ENCODE measurements at regions not wholly inside any gene's neighbourhood (a gene's known extent, or its start where the extent isn't known, plus 50 kb on each side); places are given as distances from the start of the nearest gene placed in this dataset.
"Not testable (repeated sequence)": the region's sequence is repeated elsewhere in the genome, so short reads cannot be mapped to it uniquely, and the experiment has no call there.

DNA sequence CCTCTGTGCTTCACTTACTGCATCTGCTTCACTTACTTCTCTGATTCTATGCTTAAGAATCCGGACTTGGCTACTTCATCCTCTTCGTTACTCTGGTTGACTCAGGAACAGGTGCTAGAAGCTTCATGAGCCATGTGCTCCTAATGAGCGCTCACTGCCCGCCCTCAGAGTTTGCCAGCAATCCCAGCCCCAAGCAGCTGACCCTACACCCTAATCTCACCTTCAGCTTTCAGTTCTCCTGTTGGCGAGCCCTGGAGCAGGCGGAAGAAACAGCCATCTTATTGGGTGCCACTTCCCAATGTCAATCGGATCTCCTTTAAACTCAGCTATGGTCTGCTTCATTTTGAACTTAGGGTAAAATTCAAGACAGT lies 61.3 kb downstream of the FOXA2 start:
- Histone ChIP-seq H3K27me3 (ENCODE audit: control insufficient read depth in 3 of 3, insufficient read depth in 3 of 3, low read length in 2 of 3) (peaks cover 0 to 3% (median 0%) of the 10 kb centered on the region in 3 donors), H3K4me3 (no peak overlapping the region), H3K9ac (ENCODE audit: insufficient read depth in 1 of 2, low read length in 2 of 2) (no peak overlapping the region), H3K4me1 (ENCODE audit: control insufficient read depth in 5 of 5, insufficient read depth in 5 of 5, low read length in 5 of 5) (no peaks in the 10 kb centered on the region), H3K9me3 (ENCODE audit: control insufficient read depth in 4 of 4, insufficient read depth in 3 of 4, low read length in 3 of 4) (no peaks in the 10 kb centered on the region), H3K36me3 (ENCODE audit: control insufficient read depth in 4 of 4, insufficient read depth in 4 of 4, low read length in 4 of 4) (no peaks in the 10 kb centered on the region), H3K27ac (ENCODE audit: low read depth in 1 of 2, low read length in 1 of 2) (no peak overlapping the region)
- TF ChIP-seq, protein P1, sequence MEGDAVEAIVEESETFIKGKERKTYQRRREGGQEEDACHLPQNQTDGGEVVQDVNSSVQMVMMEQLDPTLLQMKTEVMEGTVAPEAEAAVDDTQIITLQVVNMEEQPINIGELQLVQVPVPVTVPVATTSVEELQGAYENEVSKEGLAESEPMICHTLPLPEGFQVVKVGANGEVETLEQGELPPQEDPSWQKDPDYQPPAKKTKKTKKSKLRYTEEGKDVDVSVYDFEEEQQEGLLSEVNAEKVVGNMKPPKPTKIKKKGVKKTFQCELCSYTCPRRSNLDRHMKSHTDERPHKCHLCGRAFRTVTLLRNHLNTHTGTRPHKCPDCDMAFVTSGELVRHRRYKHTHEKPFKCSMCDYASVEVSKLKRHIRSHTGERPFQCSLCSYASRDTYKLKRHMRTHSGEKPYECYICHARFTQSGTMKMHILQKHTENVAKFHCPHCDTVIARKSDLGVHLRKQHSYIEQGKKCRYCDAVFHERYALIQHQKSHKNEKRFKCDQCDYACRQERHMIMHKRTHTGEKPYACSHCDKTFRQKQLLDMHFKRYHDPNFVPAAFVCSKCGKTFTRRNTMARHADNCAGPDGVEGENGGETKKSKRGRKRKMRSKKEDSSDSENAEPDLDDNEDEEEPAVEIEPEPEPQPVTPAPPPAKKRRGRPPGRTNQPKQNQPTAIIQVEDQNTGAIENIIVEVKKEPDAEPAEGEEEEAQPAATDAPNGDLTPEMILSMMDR (IDR thresholded peaks at IDR 0.05; ENCODE audit: control extremely low read depth, extremely low read depth) = no peak
- WGBS, 2 donors = 92 to 95% methylated on average over 7 of the region's 7 CpGs
- no peak for ATAC-seq (ENCODE audit: insufficient read depth, low FRiP score)
- DNase-seq = no peak

DNA sequence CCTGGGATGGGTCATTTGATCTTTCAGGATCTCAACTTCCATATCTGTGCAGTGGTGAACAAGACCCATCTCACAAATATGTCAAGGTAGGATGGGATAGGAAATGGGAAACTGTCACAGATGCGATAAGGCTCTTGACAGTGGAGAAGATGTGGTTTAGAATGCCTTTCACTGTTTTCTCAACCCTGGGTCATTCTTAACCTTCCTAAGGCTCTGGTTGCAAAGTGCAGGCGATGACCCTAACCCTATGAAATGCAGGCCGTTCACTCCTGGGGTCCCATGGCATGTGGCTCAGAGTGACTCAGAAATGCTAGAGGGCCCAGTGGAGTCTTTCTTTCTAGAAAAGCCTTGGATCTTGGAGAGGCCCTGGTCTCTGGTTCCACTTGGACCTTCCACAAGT lies 61.7 kb downstream of the FOXA2 start:
- Histone ChIP-seq H3K4me1 (ENCODE audit: control insufficient read depth in 5 of 5, insufficient read depth in 5 of 5, low read length in 5 of 5) (no peaks in the 10 kb centered on the region), H3K36me3 (ENCODE audit: control insufficient read depth in 4 of 4, insufficient read depth in 4 of 4, low read length in 4 of 4) (no peaks in the 10 kb centered on the region), H3K27me3 (ENCODE audit: control insufficient read depth in 3 of 3, insufficient read depth in 3 of 3, low read length in 2 of 3) (peaks cover 0 to 3% (median 0%) of the 10 kb centered on the region in 3 donors), H3K9ac (ENCODE audit: insufficient read depth in 1 of 2, low read length in 2 of 2) (no peak overlapping the region), H3K9me3 (ENCODE audit: control insufficient read depth in 4 of 4, insufficient read depth in 3 of 4, low read length in 3 of 4) (no peaks in the 10 kb centered on the region), H3K4me3 (no peak overlapping the region), H3K27ac (ENCODE audit: low read depth in 1 of 2, low read length in 1 of 2) (no peak overlapping the region)
- TF ChIP-seq, protein P1 (IDR thresholded peaks at IDR 0.05; ENCODE audit: control extremely low read depth, extremely low read depth) = no peak
- ATAC-seq (ENCODE audit: insufficient read depth, low FRiP score) = no peak
- WGBS, 2 donors = 94 to 98% methylated on average over 3 of the region's 3 CpGs
- no peak for DNase-seq

DNA sequence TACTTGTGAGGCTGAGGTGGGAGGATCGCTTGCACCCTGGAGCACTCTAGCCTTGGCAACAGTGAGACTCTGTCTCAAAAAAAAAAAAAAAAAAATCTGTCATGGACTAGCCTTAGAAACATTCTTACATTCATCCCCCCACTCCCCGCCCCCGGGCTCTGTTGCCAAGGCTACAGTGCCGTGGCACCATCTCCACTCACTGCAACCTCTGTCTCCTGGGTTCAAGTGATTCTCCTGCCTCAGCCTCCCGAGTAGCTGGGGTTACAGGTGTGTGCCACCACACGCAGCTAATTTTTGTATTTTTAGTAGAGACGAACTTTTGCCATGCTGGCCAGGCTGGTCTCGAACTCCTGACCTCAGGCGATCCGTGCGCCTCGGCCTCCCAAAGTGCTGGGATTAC lies 62.4 kb downstream of the FOXA2 start:
- not testable (repeated sequence) for H3K9me3 ChIP-seq (ENCODE audit: control insufficient read depth in 4 of 4, insufficient read depth in 3 of 4, low read length in 3 of 4); H3K4me3 ChIP-seq; ATAC-seq (ENCODE audit: insufficient read depth, low FRiP score); H3K27me3 ChIP-seq (ENCODE audit: control insufficient read depth in 3 of 3, insufficient read depth in 3 of 3, low read length in 2 of 3); H3K36me3 ChIP-seq (ENCODE audit: control insufficient read depth in 4 of 4, insufficient read depth in 4 of 4, low read length in 4 of 4); H3K4me1 ChIP-seq (ENCODE audit: control insufficient read depth in 5 of 5, insufficient read depth in 5 of 5, low read length in 5 of 5); H3K9ac ChIP-seq (ENCODE audit: insufficient read depth in 1 of 2, low read length in 2 of 2); H3K27ac ChIP-seq (ENCODE audit: low read depth in 1 of 2, low read length in 1 of 2); DNase-seq
- 95 to 96% methylated on average over 12 of the region's 12 CpGs for WGBS, 2 donors

DNA sequence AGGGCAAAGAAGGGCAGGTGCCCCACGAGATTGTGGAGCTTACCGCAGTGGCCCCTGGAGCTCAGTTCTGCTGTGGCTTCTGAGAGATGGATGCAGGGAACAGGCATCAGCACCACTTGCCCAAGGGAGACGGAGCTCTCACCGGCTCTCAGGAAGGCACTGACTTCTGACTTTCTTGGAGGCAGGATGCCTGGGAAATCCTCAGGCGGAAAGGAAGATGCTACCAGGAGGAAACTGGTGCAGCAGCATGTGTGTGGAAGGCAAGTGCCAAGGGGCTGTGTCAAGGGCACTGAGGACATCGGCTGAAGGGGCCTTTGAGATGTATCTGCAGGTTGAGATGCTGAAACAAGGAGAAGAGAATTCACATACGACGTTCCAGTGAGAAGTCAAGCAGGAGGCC lies 64.0 kb downstream of the FOXA2 start:
- Histone ChIP-seq H3K27ac (ENCODE audit: low read depth in 1 of 2, low read length in 1 of 2) (no peak overlapping the region), H3K4me3 (no peak overlapping the region), H3K9me3 (ENCODE audit: control insufficient read depth in 4 of 4, insufficient read depth in 3 of 4, low read length in 3 of 4) (no peaks in the 10 kb centered on the region), H3K36me3 (ENCODE audit: control insufficient read depth in 4 of 4, insufficient read depth in 4 of 4, low read length in 4 of 4) (no peaks in the 10 kb centered on the region), H3K27me3 (ENCODE audit: control insufficient read depth in 3 of 3, insufficient read depth in 3 of 3, low read length in 2 of 3) (peaks cover 0 to 3% (median 0%) of the 10 kb centered on the region in 3 donors), H3K4me1 (ENCODE audit: control insufficient read depth in 5 of 5, insufficient read depth in 5 of 5, low read length in 5 of 5) (no peaks in the 10 kb centered on the region), H3K9ac (ENCODE audit: insufficient read depth in 1 of 2, low read length in 2 of 2) (no peak overlapping the region)
- TF ChIP-seq, protein P1 (IDR thresholded peaks at IDR 0.05; ENCODE audit: control extremely low read depth, extremely low read depth) = no peak
- 79 to 88% methylated on average over 8 of the region's 8 CpGs for WGBS, 2 donors
- DNase-seq (no peak), ATAC-seq (ENCODE audit: insufficient read depth, low FRiP score) (no peak)
